ENCODE measurements at regions not wholly inside any gene's neighbourhood (a gene's known extent, or its start where the extent isn't known, plus 50 kb on each side); places are given as distances from the start of the nearest gene placed in this dataset.

GRCh38 chr2:216576616-216577015 lies 56.6 kb upstream of the IGFBP2 start:
- H3K9me3 ChIP-seq, result no peaks in the 10 kb centered on the region
- no peak overlapping the region for H3K4me3 ChIP-seq
- H3K36me3 ChIP-seq (ENCODE audit: insufficient read depth in 1 of 2, low read depth in 1 of 2), result no peaks in the 10 kb centered on the region
- H3K4me1 ChIP-seq, result peaks cover 15% of the 10 kb centered on the region
- no peak overlapping the region for H3K27ac ChIP-seq
- intact Hi-C loops (cut with DNase I), result no loop called here
- no peaks in the 10 kb centered on the region for H3K27me3 ChIP-seq (ENCODE audit: insufficient read depth in 3 of 3, low read length in 2 of 3)
- no peak for TF ChIP-seq CTCF (IDR thresholded peaks at IDR 0.05)
- no peak for ATAC-seq
- no peak for DNase-seq
- WGBS, 3 donors, result 94 to 97% (median 96%) methylated on average over 4 of the region's 4 CpGs

GRCh38 chr2:216578325-216578724 lies 54.9 kb upstream of the IGFBP2 start:
- Histone ChIP-seq H3K36me3 (ENCODE audit: insufficient read depth in 1 of 2, low read depth in 1 of 2) (no peaks in the 10 kb centered on the region), H3K4me1 (peaks cover 8% of the 10 kb centered on the region), H3K9me3 (no peaks in the 10 kb centered on the region), H3K27me3 (ENCODE audit: insufficient read depth in 3 of 3, low read length in 2 of 3) (peaks cover 0 to 6% (median 0%) of the 10 kb centered on the region in 3 donors), H3K27ac (no peak overlapping the region), H3K4me3 (no peak overlapping the region)
- intact Hi-C loops (cut with DNase I), result no loop called here
- DNase-seq (no peak), ATAC-seq (no peak)
- WGBS, 3 donors, result 85 to 100% (median 97%) methylated on average over 1 of the region's 1 CpG
- no peak for TF ChIP-seq CTCF (IDR thresholded peaks at IDR 0.05)

GRCh38 chr2:216583147-216583546 lies 50.1 kb upstream of the IGFBP2 start:
- TF ChIP-seq CTCF (IDR thresholded peaks at IDR 0.05), result no peak
- DNase-seq, result no peak
- Histone ChIP-seq H3K4me1 (no peaks in the 10 kb centered on the region), H3K9me3 (no peaks in the 10 kb centered on the region), H3K27me3 (ENCODE audit: insufficient read depth in 3 of 3, low read length in 2 of 3) (peaks cover 0 to 6% (median 0%) of the 10 kb centered on the region in 3 donors), H3K27ac (no peak overlapping the region), H3K36me3 (ENCODE audit: insufficient read depth in 1 of 2, low read depth in 1 of 2) (no peaks in the 10 kb centered on the region), H3K4me3 (no peak overlapping the region)
- ATAC-seq, result no peak
- intact Hi-C loops (cut with DNase I), result no loop called here
- 79 to 88% (median 84%) methylated on average over 8 of the region's 8 CpGs for WGBS, 3 donors
